Right lobe of liver (tissue), 4 donors: ENCODE measurements at regions not wholly inside any gene's neighbourhood (a gene's known extent, or its start where the extent isn't known, plus 50 kb on each side); places are given as distances from the start of the nearest gene placed in this dataset.

Experiments
- POLR2A ChIP-seq: fragments of 450-650 bp; IDR thresholded peaks from one replicate; pipeline ENCODE4 v1.6.1; 2017; ENCODE audit warnings: antibody characterized with exemption, mild to moderate bottlenecking
- TF ChIP-seq, protein P1 (sequence below), 4 donors: fragments of 200-600 bp in 3 of 4; fragments of 450-650 bp in 1 of 4; IDR thresholded peaks; one replicate each; pipeline versions ENCODE4 v1.5.1 to v1.8.0; 2016 to 2022; ENCODE audit warnings: antibody characterized with exemption in 4 of 4, mild to moderate bottlenecking in 2 of 4
- donor health status: DM: no; HTN: no; CAD: no.
- donor health status: DM: no; HTN: no; CAD: no.
- donor health status: DM: no; HTN: yes; CAD: no.

- no peak for TF ChIP-seq POLR2A
- TF ChIP-seq, protein P1, sequence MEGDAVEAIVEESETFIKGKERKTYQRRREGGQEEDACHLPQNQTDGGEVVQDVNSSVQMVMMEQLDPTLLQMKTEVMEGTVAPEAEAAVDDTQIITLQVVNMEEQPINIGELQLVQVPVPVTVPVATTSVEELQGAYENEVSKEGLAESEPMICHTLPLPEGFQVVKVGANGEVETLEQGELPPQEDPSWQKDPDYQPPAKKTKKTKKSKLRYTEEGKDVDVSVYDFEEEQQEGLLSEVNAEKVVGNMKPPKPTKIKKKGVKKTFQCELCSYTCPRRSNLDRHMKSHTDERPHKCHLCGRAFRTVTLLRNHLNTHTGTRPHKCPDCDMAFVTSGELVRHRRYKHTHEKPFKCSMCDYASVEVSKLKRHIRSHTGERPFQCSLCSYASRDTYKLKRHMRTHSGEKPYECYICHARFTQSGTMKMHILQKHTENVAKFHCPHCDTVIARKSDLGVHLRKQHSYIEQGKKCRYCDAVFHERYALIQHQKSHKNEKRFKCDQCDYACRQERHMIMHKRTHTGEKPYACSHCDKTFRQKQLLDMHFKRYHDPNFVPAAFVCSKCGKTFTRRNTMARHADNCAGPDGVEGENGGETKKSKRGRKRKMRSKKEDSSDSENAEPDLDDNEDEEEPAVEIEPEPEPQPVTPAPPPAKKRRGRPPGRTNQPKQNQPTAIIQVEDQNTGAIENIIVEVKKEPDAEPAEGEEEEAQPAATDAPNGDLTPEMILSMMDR (IDR thresholded peaks at IDR 0.05): no peak
Measured at GRCh38 chr2:176650104-176650837, 381.0 kb downstream of the MTX2 start.
